ENCODE measurements at regions not wholly inside any gene's neighbourhood (a gene's known extent, or its start where the extent isn't known, plus 50 kb on each side); places are given as distances from the start of the nearest gene placed in this dataset.
A peak's percentile ranks its signal among the peaks of the same experiment; 100 is the strongest.

GRCh38 chr13:107119989-107120881 is 552.3 kb upstream of the ARGLU1 start:
- TF ChIP-seq Cebpa-rat (IDR thresholded peaks at IDR 0.05): peak; percentile 88; the same call in 1 of the 2 replicates
- no peaks in the 10 kb centered on the region for H4K20me1 ChIP-seq
- H3K4me2 ChIP-seq: peak overlapping the region; percentile 70
- H3K4me1 ChIP-seq: peaks cover 66% of the 10 kb centered on the region
- peaks cover 24% of the 10 kb centered on the region for H3K36me3 ChIP-seq
- peak overlapping the region; percentile 26; the same call in 1 of the 2 replicates for H3K9ac ChIP-seq
- H3K9me3 ChIP-seq: peaks cover 19% of the 10 kb centered on the region
- H3K27ac ChIP-seq: peak overlapping the region; percentile 61
- peak overlapping the region; percentile 2; the same call in 1 of the 2 replicates for H3K4me3 ChIP-seq
- H3K27me3 ChIP-seq: no peaks in the 10 kb centered on the region

- no peak for TF ChIP-seq Cebpa-rat (IDR thresholded peaks at IDR 0.05)
- Histone ChIP-seq H3K27me3 (no peaks in the 10 kb centered on the region), H3K4me1 (peaks cover 60% of the 10 kb centered on the region), H3K4me3 (no peak overlapping the region), H3K9me3 (peaks cover 37% of the 10 kb centered on the region), H4K20me1 (no peaks in the 10 kb centered on the region), H3K9ac (no peak overlapping the region), H3K36me3 (peaks cover 38% of the 10 kb centered on the region), H3K27ac (no peak overlapping the region), H3K4me2 (no peak overlapping the region)
These were observed 550.6 kb upstream of the ARGLU1 start for GRCh38 chr13:107118506-107118905.

DNA sequence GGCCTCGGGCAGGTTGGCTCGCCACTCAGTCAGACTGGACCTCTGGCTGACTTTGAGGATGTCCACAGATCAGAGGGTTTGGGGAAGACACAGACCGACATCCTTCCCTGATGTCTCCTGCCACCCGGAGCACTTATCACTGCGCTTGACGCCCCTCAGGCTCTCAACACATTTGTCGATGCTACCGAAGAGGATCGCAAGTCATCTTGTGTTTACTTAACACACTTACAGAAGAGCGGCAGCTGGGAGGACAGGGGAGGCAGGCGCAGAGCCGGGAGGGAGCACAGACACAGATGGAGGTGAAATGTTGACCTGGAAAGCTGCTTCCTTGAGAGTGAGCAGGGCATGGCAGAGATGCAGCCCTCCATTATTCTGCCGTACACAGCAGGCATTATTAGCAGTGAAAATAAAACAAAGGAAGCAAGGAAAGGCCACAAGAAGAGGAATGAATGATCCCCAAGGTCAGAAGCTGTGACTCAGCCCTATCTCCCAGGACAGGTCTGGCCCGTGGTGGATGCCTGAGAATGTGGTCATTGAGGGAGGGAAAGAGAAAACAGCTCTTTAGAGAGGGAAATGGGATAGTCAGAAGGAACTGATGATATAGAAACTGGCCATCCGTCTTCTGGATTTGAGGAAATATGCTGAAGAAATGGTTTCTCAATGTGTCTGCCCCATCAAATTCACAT is 549.5 kb upstream of the ARGLU1 start:
- H3K27ac ChIP-seq: 0 out of 2 replicates have a peak overlapping the region, but pooled peaks have one; percentile 16
- no peak overlapping the region for H3K4me2 ChIP-seq
- H4K20me1 ChIP-seq: no peaks in the 10 kb centered on the region
- no peak overlapping the region for H3K9ac ChIP-seq
- TF ChIP-seq Cebpa-rat (IDR thresholded peaks at IDR 0.05): no peak
- H3K9me3 ChIP-seq: peaks cover 44% of the 10 kb centered on the region
- no peak overlapping the region for H3K4me3 ChIP-seq
- no peaks in the 10 kb centered on the region for H3K27me3 ChIP-seq
- peaks cover 43% of the 10 kb centered on the region for H3K36me3 ChIP-seq
- H3K4me1 ChIP-seq: peaks cover 50% of the 10 kb centered on the region

DNA sequence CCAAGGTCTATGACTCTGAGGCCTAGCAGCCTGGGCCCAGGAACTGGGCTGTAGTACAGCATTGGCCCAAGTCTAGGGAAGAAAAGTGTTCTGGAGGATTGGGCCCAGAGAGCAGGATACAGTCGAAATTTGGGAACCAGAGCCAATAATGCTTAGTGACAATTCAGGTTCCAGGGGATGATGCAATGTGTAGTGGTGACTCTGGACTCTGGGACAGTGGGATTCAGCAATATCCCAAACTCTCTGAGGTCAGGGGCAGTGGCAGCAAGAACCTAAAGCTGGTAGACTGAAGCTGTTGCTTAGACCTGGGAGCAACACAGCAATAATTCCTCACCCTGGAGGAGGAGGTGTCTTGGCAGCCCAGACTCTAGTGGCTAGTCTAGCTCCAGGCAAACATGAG is 545.5 kb upstream of the ARGLU1 start:
- H3K4me1 ChIP-seq: peaks cover 9% of the 10 kb centered on the region; the same call in 1 of the 2 replicates
- H3K4me2 ChIP-seq: no peak overlapping the region
- peaks cover 78% of the 10 kb centered on the region for H3K9me3 ChIP-seq
- no peak overlapping the region for H3K9ac ChIP-seq
- no peaks in the 10 kb centered on the region for H3K27me3 ChIP-seq
- TF ChIP-seq Cebpa-rat (IDR thresholded peaks at IDR 0.05): no peak
- H4K20me1 ChIP-seq: no peaks in the 10 kb centered on the region
- H3K4me3 ChIP-seq: no peak overlapping the region
- H3K36me3 ChIP-seq: peaks cover 68% of the 10 kb centered on the region
- H3K27ac ChIP-seq: no peak overlapping the region

- Histone ChIP-seq H3K27me3 (no peaks in the 10 kb centered on the region), H3K9me3 (peaks cover 76% of the 10 kb centered on the region), H3K9ac (no peak overlapping the region), H3K4me2 (no peak overlapping the region), H3K27ac (no peak overlapping the region), H4K20me1 (no peaks in the 10 kb centered on the region), H3K4me3 (no peak overlapping the region), H3K36me3 (peaks cover 61% of the 10 kb centered on the region), H3K4me1 (no peaks in the 10 kb centered on the region)
- TF ChIP-seq Cebpa-rat (IDR thresholded peaks at IDR 0.05): no peak
These were observed 543.3 kb upstream of the ARGLU1 start for GRCh38 chr13:107111248-107111647.

GRCh38 chr13:107104631-107105030 is 536.7 kb upstream of the ARGLU1 start:
- H3K27ac ChIP-seq: no peak overlapping the region
- H4K20me1 ChIP-seq: no peaks in the 10 kb centered on the region
- H3K9me3 ChIP-seq: peaks cover 40% of the 10 kb centered on the region
- no peaks in the 10 kb centered on the region for H3K27me3 ChIP-seq
- TF ChIP-seq Cebpa-rat (IDR thresholded peaks at IDR 0.05): no peak
- H3K9ac ChIP-seq: no peak overlapping the region
- H3K4me1 ChIP-seq: peaks cover 3% of the 10 kb centered on the region
- peaks cover 24% of the 10 kb centered on the region for H3K36me3 ChIP-seq
- no peak overlapping the region for H3K4me2 ChIP-seq
- H3K4me3 ChIP-seq: no peak overlapping the region

DNA sequence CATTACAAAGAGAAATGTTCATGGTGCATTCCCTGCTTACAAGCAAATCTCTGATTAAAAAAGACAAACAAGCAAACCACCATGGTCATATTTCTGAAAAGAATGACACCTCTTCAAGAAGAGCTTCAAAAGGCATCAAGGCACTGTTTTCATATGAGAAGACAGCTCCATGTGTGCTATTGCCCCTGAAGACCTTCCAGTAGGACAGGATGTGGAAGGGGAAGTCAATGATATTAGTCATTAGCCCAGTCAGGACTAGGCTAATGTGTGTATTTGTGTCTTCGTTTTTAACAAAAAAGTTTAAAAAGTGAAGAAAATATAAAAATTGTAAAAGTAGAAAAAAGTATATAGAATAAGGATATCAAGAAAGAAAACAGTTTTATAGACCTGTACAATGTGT is 534.7 kb upstream of the ARGLU1 start:
- Histone ChIP-seq H3K27me3 (no peaks in the 10 kb centered on the region), H3K36me3 (peaks cover 9% of the 10 kb centered on the region), H3K27ac (no peak overlapping the region), H4K20me1 (no peaks in the 10 kb centered on the region), H3K9ac (no peak overlapping the region), H3K4me2 (no peak overlapping the region), H3K4me3 (no peak overlapping the region), H3K9me3 (peaks cover 26% of the 10 kb centered on the region), H3K4me1 (peaks cover 15% of the 10 kb centered on the region)
- no peak for TF ChIP-seq Cebpa-rat (IDR thresholded peaks at IDR 0.05)

DNA sequence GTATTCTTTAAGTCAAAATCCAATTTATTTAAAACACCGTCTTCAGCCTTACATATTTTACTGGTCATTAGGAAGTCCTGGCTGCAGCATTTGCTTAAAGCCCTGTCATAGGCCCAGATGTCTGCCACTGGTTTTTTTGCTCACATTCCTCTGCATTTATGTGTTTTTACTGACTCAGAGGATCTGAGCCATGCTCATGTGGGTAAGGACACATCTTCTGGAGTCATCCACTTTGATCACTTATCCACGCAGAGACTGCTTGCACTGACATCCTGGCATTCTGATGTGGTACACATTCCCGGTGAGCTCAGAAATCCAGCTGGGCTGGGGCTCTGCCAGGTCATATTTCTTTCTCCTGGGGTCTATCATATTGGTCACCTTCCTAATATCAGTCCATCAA is 531.7 kb upstream of the ARGLU1 start:
- Histone ChIP-seq H3K9ac (no peak overlapping the region), H3K9me3 (peaks cover 39% of the 10 kb centered on the region), H3K4me2 (peak overlapping the region; percentile 36; the same call in 1 of the 2 replicates)

GRCh38 chr13:107097916-107098315 is 530.0 kb upstream of the ARGLU1 start:
- H3K4me2 ChIP-seq: no peak overlapping the region

More for the DNA sequence above, 531.7 kb upstream of the ARGLU1 start:
- Histone ChIP-seq H3K4me3 (no peak overlapping the region), H3K27me3 (no peaks in the 10 kb centered on the region), H3K36me3 (peaks cover 17% of the 10 kb centered on the region; the same call in 1 of the 2 replicates), H4K20me1 (no peaks in the 10 kb centered on the region), H3K4me1 (peaks cover 45% of the 10 kb centered on the region), H3K27ac (no peak overlapping the region)
- no peak for TF ChIP-seq Cebpa-rat (IDR thresholded peaks at IDR 0.05)

DNA sequence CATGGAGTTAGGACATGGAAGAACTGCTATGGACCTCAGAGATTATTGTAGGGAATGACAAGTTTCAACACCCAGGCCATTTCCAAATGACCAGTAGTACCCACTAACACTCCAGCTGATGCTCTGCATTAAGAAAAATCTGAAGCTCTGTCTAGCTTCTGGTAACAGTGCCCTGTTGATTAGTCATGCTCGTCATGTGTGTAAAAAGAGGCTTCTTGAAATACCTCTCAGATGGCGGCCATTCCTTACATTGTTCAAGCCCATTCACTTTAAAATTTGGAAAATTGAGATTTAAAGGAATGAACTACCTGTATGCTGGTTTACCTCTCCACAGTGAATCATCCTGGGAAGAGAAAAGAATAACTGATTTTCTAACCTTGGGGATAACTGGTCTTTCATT is 527.9 kb upstream of the ARGLU1 start:
- H3K9me3 ChIP-seq: peaks cover 44% of the 10 kb centered on the region
- peaks cover 82% of the 10 kb centered on the region for H3K4me1 ChIP-seq
- H3K4me3 ChIP-seq: no peak overlapping the region
- H3K36me3 ChIP-seq: peaks cover 18% of the 10 kb centered on the region; the same call in 1 of the 2 replicates
- H4K20me1 ChIP-seq: no peaks in the 10 kb centered on the region
- no peaks in the 10 kb centered on the region for H3K27me3 ChIP-seq
- H3K4me2 ChIP-seq: peak overlapping the region; percentile 58
- TF ChIP-seq Cebpa-rat (IDR thresholded peaks at IDR 0.05): no peak
- no peak overlapping the region for H3K9ac ChIP-seq
- H3K27ac ChIP-seq: peak overlapping the region; percentile 60

More at GRCh38 chr13:107097916-107098315, 530.0 kb upstream of the ARGLU1 start:
- Histone ChIP-seq H3K27me3 (no peaks in the 10 kb centered on the region), H3K4me1 (peaks cover 61% of the 10 kb centered on the region), H3K9ac (no peak overlapping the region), H3K36me3 (peaks cover 18% of the 10 kb centered on the region; the same call in 1 of the 2 replicates), H3K27ac (peak overlapping the region; percentile 38; the same call in 1 of the 2 replicates), H3K4me3 (no peak overlapping the region), H4K20me1 (no peaks in the 10 kb centered on the region), H3K9me3 (peaks cover 53% of the 10 kb centered on the region)
- no peak for TF ChIP-seq Cebpa-rat (IDR thresholded peaks at IDR 0.05)
